SU-DHL-6 (cell line): ENCODE measurements at regions not wholly inside any gene's neighbourhood (a gene's known extent, or its start where the extent isn't known, plus 50 kb on each side); places are given as distances from the start of the nearest gene placed in this dataset.

ENCODE experiments used
- CTCF ChIP-seq: fragments of 200-600 bp; sonication (generic); IDR thresholded peaks from one replicate; pipeline ENCODE4 v1.5.1; 2017; ENCODE audit warnings: antibody characterized with exemption, mild to moderate bottlenecking, low read length, moderate library complexity; ENCODE audit not compliant: insufficient read depth, poor library complexity, severe bottlenecking
- EZH2phosphoT487 ChIP-seq: fragments of 200-600 bp; sonication (generic), shearing (Covaris generic); conservative IDR thresholded peaks from 2 replicates; pipeline ENCODE4 v1.6.1; 2018; ENCODE audit warnings: mild to moderate bottlenecking, antibody characterized with exemption, low read length, moderate library complexity, mixed read lengths

GRCh38 chr5:81802625-81803024 lies 51.7 kb upstream of the SSBP2 start:
- TF ChIP-seq CTCF, result no peak
- no peak for TF ChIP-seq EZH2phosphoT487
